Lung microvascular endothelial cell (primary cell): ENCODE measurements at regions not wholly inside any gene's neighbourhood (a gene's known extent, or its start where the extent isn't known, plus 50 kb on each side); places are given as distances from the start of the nearest gene placed in this dataset.
"Not testable (repeated sequence)": the region's sequence is repeated elsewhere in the genome, so short reads cannot be mapped to it uniquely, and the experiment has no call there.

Experiments used
- DNase-seq, 2 donors: peaks; one replicate each; pipeline versions ENCODE4 v3.0.0 to v3.0.0-alpha.2; 2010; ENCODE audit warnings: low read depth in 2 of 2

DNA sequence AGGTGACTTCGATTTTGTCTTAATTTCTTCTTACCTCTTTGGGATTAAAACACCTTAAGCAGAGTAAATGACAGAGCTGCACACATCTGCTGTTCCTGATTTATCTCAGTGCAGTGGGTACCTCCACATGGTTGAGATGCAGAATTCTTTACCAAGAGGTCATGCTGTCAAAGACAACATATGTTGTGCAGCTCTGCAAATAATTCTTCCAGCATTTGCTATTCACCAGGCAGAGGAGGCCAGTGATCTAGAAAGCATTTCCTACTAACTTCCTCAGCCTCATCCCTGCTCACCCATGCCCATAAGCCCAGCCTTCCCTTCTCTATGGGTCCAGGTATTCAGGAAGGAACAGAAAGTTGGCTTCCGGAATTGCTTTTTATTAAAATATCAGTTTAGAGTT lies 109.3 kb downstream of the THBS2 start:
- DNase-seq = no peak

DNA sequence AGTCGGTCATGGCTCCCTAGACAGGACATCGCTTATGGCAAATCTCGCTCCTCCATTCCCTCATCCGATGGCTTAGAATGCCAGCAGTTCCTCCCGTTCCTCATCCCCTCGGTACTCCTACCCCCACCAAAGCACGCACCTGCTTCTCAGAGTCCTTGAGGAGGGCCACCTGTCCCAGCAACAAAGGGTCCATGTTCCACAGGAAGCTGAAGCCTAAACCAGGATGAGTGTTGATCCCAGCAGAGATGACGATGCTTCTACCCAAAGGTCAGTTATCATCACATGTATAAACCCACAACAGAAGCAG lies 111.2 kb downstream of the THBS2 start:
- no peak for DNase-seq

DNA sequence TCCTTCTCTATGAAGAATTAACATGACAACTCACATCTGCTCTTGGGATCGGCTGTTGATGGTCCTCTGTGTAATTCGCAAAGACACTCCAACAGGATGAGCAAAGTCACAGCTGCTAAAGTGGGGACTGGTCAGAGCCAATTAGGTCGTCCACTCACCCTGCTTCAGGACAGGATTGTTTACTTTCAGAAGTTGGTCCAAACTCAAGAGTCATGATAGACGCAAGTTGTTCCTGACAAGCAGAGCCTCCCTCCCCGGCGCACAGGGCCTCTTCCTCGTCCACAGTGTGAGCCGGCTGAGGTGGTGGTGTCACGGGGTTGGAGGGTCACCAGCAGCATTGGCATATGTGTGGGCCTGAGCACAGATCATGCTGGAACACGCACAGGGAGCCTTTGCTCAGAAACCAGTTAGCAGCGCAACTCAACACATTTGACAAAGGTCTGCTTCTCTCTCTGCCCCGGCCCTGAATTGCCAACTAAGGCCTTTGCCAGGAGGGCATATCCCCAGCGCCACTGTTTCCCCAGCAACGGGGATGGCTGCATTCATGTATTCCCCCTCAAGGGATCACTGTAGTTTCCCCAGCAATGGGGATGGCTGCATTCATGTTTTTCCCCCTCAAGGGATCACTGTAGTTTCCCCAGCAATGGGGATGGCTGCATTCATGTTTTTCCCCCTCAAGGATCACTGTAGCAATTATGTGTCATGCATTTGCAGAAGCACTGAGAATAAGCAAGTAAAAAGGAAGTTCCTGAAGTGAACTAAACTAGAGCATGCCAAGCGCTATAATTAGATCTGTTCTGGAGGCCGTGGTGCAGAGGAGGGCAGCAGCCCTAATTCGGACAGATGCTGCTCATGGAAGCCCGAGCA lies 111.7 kb downstream of the THBS2 start:
- DNase-seq = no peak

DNA sequence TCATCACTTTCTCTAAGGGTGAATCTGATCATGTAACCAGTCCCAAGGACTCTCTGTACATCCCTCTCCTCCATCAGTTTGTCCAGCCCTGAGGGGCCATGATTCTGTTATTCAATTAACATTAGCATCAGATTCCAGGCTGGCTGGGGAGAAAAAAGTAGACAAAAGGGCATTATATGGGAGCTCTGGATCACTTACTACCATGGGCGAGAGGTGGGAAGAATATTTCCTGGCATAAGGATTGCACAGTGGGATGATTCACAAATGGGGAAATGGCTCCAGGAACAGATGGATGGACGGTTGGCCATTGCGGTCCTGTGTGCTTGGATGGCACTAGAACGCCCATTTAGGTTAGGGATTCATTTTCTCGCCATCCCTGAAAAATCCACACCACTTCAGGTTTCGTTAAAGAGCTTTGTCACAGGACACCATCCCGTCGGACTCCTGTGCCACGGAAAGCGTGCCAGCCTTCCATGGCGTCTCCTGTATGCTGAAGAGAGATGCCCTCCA lies 112.6 kb downstream of the THBS2 start:
- DNase-seq = no peak

DNA sequence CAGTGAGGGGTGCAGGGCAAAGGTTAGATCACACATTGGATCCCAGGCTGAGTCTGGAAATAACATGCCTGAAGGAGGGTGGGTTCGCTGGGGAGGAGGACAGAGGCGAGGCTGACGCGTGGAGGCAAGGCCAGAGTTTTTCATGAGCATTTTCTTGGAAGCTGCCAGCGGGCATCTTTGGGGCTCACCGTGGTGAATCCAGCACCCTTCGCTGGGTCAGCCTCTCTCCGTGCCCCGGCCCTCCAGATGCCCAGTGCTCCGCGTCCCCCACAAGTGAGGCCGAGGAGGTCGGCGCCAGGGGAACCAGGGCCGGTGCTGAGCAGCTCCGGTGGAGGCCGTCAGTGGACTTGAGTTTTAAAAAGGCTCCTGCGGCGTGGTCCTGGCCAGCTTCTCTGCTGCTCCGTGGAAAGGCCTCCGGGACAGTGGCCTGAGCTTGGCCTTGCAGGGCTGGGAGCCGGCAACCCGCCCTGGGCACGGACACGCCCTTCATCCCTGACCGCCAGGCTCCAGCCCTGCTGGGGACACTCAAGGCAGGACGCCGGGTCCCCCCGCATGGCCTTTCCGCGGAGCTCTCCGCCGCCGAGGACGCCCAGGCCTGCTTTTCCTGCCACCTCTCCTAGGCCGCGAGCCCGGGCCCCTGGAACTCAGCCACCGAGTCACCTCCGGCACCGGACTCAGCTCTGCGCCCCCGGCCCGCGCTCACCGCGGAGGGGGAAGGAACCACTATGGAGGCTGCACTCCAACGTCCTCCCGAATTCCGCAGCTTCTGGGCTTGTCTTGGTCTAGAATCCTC lies 114.3 kb downstream of the THBS2 start:
- DNase-seq = no peak

DNA sequence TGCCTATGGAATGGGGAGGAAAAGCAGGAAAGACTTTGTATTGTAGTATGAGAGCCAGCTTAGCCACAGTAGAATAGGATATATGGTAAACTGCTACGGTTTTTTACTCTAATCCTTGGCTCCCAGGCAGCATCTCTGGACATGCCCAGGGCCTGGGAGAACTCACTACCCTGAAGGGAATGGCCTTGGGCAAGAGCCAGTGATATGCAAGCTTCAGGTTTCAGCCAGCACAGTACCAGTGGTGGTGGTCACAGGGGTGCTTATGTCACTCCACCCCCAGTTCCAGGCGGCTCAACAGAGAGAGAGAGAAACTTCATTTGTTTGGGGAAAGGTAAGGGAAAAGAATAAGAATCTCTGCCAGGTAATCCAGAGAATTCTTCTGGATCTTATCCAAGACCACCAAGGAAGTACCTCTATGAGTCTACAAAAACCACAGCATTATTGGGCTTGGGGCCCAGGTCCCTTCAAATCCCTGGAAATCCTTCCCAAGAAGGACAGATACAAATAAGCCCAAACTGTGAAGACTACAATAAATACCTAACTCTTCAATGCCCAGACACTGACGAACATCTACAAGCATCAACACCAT lies 121.2 kb downstream of the THBS2 start:
- no peak for DNase-seq

DNA sequence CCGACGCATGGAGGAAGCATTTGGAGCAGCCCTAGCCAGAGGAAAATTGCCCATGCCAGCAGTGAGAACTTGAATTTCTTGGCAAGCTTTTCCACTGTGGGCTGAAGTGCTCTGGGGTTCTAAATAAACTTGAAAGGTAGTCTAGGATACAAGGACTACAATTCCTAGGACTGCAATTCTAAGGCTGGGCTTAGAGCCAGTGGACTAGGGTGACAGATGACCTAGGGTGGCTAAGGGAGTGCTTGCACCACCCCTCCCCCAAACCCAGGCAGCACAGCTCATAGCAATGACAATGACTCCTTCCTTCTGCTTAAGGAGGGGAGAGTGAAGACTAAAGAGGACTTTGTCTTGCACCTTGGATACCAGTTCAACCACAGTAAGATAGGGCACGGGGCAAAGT lies 122.3 kb downstream of the THBS2 start:
- DNase-seq = no peak

DNA sequence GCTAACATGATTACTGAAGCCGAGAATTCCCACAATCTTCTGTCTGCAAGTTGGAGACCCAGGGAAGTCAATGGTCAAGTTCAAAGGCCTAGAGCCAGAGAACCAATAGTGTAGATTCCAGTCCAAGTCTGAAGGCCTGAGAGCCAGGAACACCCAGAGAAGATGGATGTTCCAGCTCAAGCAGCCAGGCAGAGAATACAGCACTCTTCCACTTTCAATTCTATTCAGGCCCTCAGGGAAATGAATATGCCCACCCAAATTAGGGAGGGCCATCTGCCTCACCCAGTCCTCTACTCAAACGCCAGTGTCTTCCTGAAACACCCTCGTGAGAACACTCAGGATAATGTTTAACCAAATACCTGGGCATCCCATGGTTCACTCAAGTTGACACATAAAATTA lies 123.5 kb downstream of the THBS2 start:
- no peak for DNase-seq

DNA sequence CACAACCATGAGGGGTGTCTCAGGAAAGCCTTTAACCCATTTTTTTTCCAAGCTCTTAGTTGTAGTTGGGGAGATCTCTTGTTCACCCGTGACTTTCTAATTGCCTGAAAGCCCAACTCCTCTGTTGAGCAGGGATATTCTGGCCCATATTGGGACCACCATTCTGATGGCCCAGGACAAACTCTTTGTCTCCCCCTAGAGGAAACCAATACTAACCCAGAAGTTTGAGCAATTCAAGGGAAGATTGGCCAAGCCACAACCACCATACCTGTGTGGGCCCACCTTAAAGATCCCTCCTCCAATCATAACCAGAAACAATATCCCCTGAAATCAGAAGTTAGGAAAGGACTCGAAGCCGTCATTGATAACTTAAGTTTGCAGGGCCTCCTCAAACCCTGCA lies 132.6 kb downstream of the THBS2 start:
- DNase-seq = no peak

DNA sequence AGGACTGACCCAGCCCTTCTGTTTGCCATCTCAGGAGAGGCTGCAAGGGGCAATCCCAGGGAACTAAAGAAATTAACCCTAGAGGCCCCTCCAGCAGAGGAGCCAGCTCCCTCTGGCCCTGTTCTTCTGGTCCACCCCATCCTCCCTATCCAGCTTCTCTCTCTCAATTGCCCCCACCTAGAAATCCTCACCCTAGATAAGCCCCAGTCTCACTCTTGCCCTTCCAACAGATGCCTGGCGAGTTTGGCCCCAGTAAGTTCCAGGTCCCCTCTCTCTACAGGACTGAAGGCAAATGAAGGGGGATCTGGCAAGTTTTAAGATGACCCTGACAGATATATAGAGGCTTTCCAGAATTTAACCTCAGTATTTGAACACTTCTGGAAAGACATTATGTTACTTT lies 134.0 kb downstream of the THBS2 start:
- DNase-seq = no peak

DNA sequence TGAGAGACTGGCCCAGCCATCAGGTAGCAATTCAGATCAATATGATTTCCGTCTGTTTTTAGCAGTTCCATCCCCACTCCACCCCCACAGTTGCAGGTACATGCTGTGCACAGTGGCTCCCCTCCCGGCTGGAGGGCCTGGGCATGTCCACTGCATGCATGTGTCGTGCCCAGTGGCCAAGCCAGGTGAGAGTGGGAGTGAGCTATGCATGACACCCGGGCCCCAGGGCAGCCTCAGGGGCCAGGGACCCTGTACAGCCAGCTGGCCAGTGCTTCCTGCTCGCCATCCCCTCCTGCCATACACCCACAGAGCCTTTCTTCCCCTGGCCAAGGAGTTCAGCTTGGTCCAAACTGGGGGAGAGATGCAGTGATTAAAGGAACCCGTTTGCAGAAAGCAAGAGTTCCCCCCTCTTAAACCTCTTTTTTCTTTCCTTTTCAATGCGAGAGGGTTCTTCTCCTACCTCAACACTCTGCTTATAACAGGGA lies 135.3 kb downstream of the THBS2 start:
- no peak for DNase-seq

DNA sequence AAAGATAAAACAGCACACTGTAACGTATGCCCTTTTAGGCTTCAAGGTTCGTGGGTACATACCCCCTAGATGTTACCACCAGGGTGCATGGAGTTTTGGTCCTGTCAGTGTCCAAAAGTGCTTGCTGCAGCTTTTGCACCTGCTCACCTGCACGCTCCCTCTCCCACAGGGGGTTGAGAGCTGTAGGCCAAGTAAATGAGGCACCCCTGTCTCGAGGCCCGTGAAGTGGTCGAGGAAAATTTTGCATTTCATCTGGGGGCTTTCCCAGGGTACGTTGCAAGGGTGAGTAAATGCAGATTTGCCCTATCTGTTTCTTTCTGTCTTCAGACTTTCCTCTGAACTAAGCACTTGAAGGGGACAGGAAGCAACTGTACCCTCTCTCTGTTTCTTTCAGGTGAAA lies 136.0 kb downstream of the THBS2 start:
- DNase-seq = no peak

DNA sequence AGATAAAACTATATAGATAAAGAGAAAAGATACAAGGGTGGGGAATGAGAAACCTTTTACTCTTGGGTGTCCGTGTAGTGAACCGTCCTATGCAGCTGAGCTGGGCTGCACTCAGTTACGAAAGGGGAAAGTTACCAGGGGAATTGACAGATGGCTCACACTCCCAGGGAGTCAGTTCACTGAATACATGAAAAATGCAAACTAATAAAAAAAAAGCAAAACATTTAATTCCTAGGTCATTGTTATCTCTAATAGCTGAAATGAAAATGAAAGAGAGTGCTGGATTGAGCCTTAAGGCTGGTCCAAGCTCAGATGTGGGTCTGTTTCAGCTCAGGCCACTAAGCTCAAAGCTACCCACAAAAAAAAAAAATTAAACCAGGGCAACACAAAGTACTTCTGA lies 138.0 kb downstream of the THBS2 start:
- DNase-seq = no peak

DNA sequence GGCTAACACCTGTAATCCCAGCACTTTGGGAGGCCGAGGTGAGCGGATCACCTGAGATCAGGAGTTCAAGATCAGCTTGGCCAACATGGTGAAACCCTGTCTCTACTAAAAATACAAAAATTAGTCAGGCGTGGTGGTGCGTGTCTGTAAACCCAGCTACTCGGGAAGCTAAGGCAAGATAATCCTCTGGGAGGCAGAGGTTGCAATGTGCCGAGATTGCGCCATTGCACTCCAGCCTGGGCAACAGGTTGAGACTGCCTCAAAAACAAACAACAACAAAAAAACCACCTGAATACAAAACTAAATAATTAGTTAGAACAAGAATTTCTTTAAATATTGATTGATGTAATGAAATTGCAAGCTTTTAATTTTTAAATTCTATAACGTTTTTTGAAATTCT lies 139.0 kb downstream of the THBS2 start:
- not testable (repeated sequence) for DNase-seq

DNA sequence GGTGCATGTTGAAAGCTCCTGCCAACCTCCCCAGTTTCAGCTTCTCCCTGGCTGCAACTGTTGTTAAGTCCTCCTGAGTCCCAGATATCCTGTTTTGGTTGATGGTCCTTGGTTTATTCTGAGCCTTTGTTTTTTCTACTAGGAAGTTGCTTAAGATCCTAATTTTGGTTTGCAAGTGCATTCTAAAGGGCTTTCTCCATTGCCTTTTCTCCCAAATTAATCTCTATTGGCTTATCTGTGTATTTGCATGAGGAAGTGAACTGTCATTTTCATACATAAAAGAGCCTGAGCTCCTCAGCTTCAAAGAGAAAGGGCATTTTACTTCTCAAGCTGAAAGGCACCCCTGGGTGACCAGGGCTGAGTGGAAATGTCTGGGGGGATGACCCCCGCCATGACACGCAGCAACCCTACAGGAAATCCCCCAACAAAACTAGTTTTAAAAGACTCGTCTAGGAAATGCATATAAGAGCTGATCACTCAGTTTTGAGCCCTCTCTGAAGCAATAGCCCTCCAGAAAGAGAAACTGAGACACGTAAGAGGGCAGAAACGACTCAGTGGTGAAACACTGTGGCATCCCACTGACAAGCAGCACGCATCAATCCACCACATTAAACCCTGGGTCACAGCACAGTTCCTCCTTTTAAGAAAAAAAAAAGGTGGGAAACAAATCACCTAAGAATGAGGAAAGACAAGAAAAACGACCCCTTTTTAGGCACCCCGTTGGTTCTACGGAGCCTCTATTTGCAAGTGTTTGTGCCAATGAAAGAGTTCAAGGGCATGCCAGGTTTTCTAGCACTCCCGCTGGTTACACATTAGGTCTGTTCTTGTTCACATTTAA lies 140.9 kb downstream of the THBS2 start:
- DNase-seq = no peak

DNA sequence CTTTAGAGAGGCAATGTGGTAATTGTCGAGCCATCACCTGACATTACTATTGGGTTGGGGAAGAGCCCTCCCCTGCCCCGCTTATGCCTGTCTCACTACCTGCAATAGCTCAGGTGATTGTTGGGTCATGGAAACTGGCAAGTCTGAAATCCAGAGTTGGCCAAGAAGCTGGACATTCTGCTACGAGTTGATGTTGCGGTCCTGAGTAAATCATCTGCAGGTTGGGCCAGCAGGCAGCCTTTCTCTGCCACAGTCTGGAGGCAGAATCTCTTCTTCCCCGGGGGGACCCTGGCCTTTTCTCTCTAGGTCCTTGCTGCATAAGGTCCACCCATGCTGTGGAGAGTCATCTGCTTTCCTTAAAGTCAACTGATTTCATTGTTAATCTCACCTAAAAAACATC lies 142.4 kb downstream of the THBS2 start:
- no peak for DNase-seq

DNA sequence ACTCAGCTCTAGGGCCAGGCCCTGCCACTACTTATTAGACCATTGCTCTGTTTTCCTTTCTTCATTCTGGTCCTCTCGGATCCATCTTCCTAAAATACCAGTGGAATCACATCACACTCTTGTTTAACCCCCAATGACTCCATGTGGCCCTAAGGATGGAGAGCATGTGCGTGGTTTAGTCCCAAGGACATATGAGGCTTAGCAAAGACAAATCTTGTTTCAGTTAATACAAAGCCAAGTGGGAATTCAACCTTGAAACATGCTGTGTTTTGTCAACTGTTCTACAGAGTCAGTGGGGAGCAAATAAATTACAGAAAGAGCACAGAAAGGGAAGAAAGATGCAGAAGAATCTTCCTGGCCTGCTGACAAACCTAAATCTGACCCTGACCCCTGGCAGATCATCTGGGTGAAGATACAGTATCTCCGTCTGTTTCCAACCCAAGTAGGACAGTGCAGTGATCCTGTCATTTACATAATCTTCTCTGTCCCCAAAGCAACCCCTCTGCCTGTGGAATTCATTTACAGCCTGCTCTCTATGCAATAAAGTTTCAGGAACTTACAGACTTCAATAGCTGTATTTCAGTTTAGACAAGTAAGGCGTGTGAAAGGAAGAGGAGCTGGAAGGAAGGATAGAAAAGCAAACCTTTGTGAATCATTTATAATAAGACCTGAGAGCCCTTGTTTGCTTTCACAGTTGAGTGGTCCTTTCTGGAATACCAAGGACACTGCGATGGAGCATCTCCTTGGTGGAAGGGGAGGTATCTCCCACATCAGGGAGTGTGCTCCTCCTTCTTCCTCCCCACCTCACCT lies 144.0 kb downstream of the THBS2 start:
- DNase-seq = no peak

DNA sequence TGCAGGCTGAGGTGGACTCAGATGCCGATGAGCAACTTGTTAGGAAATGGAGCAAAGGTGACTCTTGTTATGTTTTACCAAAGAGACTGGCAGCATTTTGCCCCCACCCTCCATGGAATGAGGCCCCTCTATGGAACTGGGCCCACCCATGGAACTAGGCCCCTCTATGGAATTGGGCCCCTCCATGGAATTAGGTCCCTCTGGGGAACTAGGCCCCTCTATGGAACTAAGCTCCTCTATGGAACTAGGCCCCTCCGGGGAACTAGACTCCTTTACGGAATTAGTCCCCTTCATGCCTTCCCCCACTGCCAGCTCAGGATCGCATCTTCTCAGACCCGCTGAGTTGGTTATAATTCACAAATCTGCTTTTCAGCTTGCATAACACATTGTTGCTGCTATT lies 144.9 kb downstream of the THBS2 start:
- no peak for DNase-seq

DNA sequence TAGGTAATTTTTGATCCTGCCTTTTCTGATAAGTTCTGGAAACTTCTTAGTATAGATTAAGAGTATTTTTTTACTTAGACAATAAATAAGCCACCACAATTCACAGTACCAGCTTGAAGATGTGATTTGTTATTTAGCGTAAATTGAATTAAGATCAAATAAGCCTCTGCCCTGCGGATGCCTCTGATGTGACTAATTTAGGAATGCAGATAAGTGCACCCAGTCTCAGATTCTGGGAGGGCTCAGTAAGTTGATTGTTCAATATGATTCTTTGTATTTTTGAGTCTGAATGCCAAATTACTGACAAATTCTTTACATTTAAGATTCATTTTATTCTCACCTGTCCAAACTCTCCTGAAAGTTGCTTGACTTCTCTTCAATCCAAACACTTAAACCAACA lies 147.5 kb downstream of the THBS2 start:
- no peak for DNase-seq

DNA sequence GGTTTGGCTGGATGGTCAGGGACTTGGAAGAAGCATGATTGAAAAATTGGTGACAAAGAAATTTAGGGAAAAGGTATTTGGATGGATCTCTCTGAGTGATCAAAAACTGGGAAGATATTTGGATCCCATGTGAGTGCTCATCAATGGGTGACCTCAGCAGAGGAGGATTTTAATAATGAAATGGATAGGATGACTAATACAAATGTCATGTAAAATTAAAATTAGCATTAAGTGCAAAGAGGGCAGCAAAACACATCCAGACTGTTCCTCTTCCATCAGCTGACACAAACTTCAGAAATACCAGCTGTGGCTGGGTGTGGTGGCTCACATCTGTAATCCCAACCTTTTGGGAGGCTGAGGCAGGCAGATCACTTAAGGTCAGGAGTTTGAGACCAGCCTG lies 151.7 kb downstream of the THBS2 start:
- no peak for DNase-seq
